Endothelial cell (in vitro differentiated cells): ENCODE measurements at regions not wholly inside any gene's neighbourhood (a gene's known extent, or its start where the extent isn't known, plus 50 kb on each side); places are given as distances from the start of the nearest gene placed in this dataset.

ENCODE experiments used
- DNase-seq: peaks from one replicate; pipeline ENCODE4 v3.0.0; 2021; ENCODE audit warnings: low spot score
- H3K27ac Mint-ChIP-seq: one replicate; pipeline ENCODE4 v1.8.0; 2021; ENCODE audit warnings: mixed read lengths, inconsistent platforms; ENCODE audit not compliant: unreplicated experiment
- H3K27me3 Mint-ChIP-seq: one replicate; pipeline ENCODE4 v1.8.0; 2021; ENCODE audit warnings: mild to moderate bottlenecking, moderate library complexity, mixed read lengths, inconsistent platforms; ENCODE audit not compliant: unreplicated experiment
- H3K36me3 Mint-ChIP-seq: one replicate; pipeline ENCODE4 v1.8.0; 2021; ENCODE audit warnings: mild to moderate bottlenecking, low read depth, mixed read lengths, inconsistent platforms; ENCODE audit not compliant: unreplicated experiment
- H3K4me1 Mint-ChIP-seq: one replicate; pipeline ENCODE4 v1.8.0; 2021; ENCODE audit warnings: mild to moderate bottlenecking, mixed read lengths, inconsistent platforms; ENCODE audit not compliant: unreplicated experiment
- H3K4me3 Mint-ChIP-seq: one replicate; pipeline ENCODE4 v1.8.0; 2021; ENCODE audit warnings: mild to moderate bottlenecking, mixed read lengths, inconsistent platforms; ENCODE audit not compliant: unreplicated experiment
- H3K9me3 Mint-ChIP-seq: one replicate; pipeline ENCODE4 v1.8.0; 2021; ENCODE audit warnings: mixed read lengths, inconsistent platforms; ENCODE audit not compliant: unreplicated experiment
- TF ChIP-seq, protein P1 (sequence below): fragments of 200-600 bp; sonication (generic); IDR thresholded peaks from one replicate; pipeline ENCODE4 v1.5.0; 2021; ENCODE audit warnings: antibody characterized with exemption; ENCODE audit not compliant: unreplicated experiment

DNA sequence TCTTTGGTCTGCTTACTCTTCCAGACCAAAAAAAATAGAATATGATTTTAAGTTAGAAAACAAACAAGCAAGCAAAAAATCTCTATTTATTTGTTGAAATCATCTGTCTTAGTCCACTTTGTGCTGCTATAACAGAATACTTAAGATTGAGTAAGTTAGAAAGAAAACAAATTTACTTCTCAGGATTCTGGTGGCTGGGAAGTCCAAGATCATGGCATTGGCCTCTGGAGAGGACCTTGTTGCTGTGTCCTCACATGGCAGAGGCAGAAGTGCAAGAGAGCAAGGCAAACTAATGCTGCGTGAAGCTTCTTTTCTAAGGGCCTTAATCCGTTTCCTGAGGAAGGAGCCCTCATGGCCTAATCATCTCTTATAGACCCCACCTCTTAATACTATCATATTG lies 156.2 kb downstream of the SPP2 start:
- Mint-ChIP-seq H3K9me3 (peaks cover 4% of the 10 kb centered on the region), H3K4me3 (no peak overlapping the region), H3K4me1 (no peaks in the 10 kb centered on the region), H3K27ac (no peak overlapping the region), H3K36me3 (no peaks in the 10 kb centered on the region), H3K27me3 (no peaks in the 10 kb centered on the region)
- TF ChIP-seq, protein P1, sequence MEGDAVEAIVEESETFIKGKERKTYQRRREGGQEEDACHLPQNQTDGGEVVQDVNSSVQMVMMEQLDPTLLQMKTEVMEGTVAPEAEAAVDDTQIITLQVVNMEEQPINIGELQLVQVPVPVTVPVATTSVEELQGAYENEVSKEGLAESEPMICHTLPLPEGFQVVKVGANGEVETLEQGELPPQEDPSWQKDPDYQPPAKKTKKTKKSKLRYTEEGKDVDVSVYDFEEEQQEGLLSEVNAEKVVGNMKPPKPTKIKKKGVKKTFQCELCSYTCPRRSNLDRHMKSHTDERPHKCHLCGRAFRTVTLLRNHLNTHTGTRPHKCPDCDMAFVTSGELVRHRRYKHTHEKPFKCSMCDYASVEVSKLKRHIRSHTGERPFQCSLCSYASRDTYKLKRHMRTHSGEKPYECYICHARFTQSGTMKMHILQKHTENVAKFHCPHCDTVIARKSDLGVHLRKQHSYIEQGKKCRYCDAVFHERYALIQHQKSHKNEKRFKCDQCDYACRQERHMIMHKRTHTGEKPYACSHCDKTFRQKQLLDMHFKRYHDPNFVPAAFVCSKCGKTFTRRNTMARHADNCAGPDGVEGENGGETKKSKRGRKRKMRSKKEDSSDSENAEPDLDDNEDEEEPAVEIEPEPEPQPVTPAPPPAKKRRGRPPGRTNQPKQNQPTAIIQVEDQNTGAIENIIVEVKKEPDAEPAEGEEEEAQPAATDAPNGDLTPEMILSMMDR, result no peak
- no peak for DNase-seq

- Mint-ChIP-seq H3K27ac (no peak overlapping the region), H3K27me3 (peaks cover 2% of the 10 kb centered on the region), H3K4me1 (no peaks in the 10 kb centered on the region), H3K36me3 (no peaks in the 10 kb centered on the region), H3K9me3 (peaks cover 4% of the 10 kb centered on the region), H3K4me3 (no peak overlapping the region)
- no peak for DNase-seq
- TF ChIP-seq, protein P1, result no peak
Observed at GRCh38 chr2:234204480-234204879, 154.0 kb downstream of the SPP2 start.

DNA sequence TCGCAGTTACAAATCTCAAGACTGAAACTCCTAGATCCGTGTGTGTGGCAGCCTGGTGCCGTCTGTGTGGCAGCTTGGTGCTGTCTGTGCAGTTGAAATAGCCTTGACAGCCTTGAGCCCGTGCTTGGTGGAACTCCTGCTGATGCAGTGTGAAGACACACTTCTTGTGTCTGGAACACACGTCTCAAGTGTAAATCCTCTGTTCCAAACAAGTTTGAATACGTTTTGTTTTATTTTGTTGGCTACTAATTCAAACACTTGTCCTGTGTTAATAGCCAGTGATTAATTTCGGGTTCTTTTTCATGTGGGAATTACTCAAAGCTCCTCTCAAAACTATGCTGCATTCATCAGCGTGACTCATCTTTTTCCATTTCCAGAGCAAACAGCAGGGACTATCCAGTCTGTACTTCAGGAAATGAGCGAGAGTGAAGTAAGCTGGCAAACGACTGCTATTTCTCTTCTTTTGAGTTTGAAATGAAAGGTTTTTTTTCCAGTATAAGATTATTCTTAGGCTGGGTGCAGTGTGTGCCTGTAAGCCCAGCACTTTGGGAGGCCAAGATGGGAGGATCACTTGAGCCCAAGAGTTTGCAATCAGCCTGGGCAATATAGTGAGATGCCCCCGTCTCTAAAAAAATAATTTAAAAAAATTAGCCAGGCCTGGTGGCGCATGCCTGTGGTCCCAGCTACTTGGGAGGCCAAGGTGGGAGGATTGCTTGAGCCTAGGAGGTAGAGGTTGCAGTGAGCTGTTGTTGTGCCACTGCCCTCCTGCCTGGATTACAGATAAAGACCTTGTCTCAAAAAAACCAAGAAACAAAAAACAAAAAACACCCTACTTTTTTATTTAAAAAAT lies 152.9 kb downstream of the SPP2 start:
- H3K27ac Mint-ChIP-seq, result no peak overlapping the region
- peaks cover 2% of the 10 kb centered on the region for H3K27me3 Mint-ChIP-seq
- H3K4me3 Mint-ChIP-seq, result no peak overlapping the region
- TF ChIP-seq, protein P1, result no peak
- peaks cover 4% of the 10 kb centered on the region for H3K9me3 Mint-ChIP-seq
- no peak for DNase-seq
- H3K4me1 Mint-ChIP-seq, result no peaks in the 10 kb centered on the region
- H3K36me3 Mint-ChIP-seq, result no peaks in the 10 kb centered on the region

DNA sequence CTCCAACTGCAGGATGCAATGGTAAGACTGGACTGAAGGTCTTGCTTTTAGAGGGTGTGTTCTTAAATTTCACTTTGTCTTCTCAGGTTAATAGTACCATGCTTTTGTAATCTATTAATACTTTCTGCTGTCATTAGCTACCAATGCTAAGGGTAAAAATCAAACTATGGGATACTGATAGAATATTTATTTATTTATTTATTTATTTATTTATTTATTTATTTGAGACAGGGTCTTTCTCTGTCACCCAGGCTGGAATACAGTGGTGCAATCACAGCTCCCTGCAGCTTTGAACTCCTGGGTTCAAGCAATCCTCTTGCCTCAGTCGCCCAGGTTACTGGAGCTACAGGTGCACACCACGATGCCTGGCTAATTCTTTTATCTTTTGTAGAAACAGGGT lies 152.1 kb downstream of the SPP2 start:
- no peaks in the 10 kb centered on the region for H3K4me1 Mint-ChIP-seq
- H3K4me3 Mint-ChIP-seq, result no peak overlapping the region
- no peak overlapping the region for H3K27ac Mint-ChIP-seq
- no peaks in the 10 kb centered on the region for H3K36me3 Mint-ChIP-seq
- TF ChIP-seq, protein P1, result no peak
- H3K9me3 Mint-ChIP-seq, result peaks cover 4% of the 10 kb centered on the region
- H3K27me3 Mint-ChIP-seq, result peaks cover 4% of the 10 kb centered on the region
- DNase-seq, result no peak

- H3K4me1 Mint-ChIP-seq, result no peaks in the 10 kb centered on the region
- peaks cover 5% of the 10 kb centered on the region for H3K27me3 Mint-ChIP-seq
- no peak for DNase-seq
- TF ChIP-seq, protein P1, result no peak
- H3K9me3 Mint-ChIP-seq, result no peaks in the 10 kb centered on the region
- H3K36me3 Mint-ChIP-seq, result no peaks in the 10 kb centered on the region
- no peak overlapping the region for H3K27ac Mint-ChIP-seq
- no peak overlapping the region for H3K4me3 Mint-ChIP-seq
Observed at GRCh38 chr2:234199996-234200395, 149.5 kb downstream of the SPP2 start.
